Activated CD4-positive, alpha-beta memory T cell treated with anti-CD3 and anti-CD28 coated beads for 36 hours (primary cell): ENCODE measurements at regions not wholly inside any gene's neighbourhood (a gene's known extent, or its start where the extent isn't known, plus 50 kb on each side); places are given as distances from the start of the nearest gene placed in this dataset.

Experiments used
- CTCF ChIA-PET: fragments of 350-600 bp; sonication (Branson Sonifier 250); formaldehyde crosslinking; loops from one replicate; lab custom pipeline; 2021; ENCODE audit warnings: antibody characterized with exemption, inconsistent platforms; lab: Charles Lee
- POLR2A ChIA-PET: fragments of 350-600 bp; sonication (Branson Sonifier 250); formaldehyde crosslinking; loops from one replicate; lab custom pipeline; 2021; ENCODE audit warnings: antibody characterized with exemption; lab: Charles Lee
- DNase-seq: peaks from one replicate; pipeline ENCODE4 v3.0.0-alpha.2; 2020
- H3K27ac Mint-ChIP-seq: one replicate; pipeline ENCODE4 v1.8.0; 2021; ENCODE audit warnings: mixed read lengths
- H3K27me3 Mint-ChIP-seq: one replicate; pipeline ENCODE4 v1.8.0; 2021; ENCODE audit warnings: mixed read lengths
- H3K36me3 Mint-ChIP-seq: one replicate; pipeline ENCODE4 v1.8.0; 2021; ENCODE audit warnings: mixed read lengths
- H3K4me1 Mint-ChIP-seq: one replicate; pipeline ENCODE4 v1.8.0; 2021; ENCODE audit warnings: low read depth, mixed read lengths
- H3K4me3 Mint-ChIP-seq: one replicate; pipeline ENCODE4 v1.8.0; 2021; ENCODE audit warnings: mild to moderate bottlenecking, mixed read lengths
- H3K9me3 Mint-ChIP-seq: one replicate; pipeline ENCODE4 v1.8.0; 2021; ENCODE audit warnings: mixed read lengths
- intact Hi-C: fragments of 100-400 bp; cut with micrococcal nuclease; formaldehyde crosslinking; loops from one replicate; pipeline ENCODE4 v1.15.1; 2023

DNA sequence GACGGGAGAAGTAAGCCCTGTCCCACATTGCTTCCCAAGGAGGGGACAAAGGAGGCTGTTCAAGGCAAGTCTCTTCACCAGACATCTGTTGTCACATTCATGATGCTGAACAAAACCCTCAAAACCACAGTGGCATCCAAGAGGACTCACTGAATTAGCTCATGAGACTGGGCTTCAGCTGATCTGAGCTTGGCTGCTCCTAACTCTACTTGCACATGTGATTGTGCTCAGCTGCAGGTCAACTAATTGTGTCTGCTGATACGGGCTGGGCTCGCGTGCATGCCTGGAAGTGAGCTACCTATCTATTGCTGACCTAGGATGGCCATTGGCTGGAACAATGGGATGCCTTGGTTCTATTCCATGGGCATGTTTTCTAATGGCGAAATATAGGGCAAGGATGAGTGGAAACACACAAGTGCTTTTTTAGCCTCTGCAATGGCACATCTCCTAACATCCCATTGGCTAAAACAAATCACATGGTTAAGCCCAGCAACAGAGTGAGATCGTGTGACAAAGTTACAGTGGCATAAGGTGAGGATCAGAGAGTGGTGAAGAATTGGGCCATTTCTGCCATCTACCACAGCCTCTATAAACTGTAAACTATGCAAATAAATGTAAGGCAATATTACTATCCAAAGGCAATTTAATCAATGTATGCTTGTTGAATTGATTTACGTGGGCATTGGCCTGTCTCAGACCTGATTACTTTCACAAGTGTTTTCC lies 52.9 kb upstream of the CAPN13 start:
- CTCF ChIA-PET, result interaction anchor here (0.5 to 8.0 kb wide), 6 partner anchors 147 to 830 kb away, joined by 3 to 83 read pairs (median 6); no protein-coding TSS in a partner anchor
- H3K27ac Mint-ChIP-seq, result no peak overlapping the region
- POLR2A ChIA-PET, result no interaction called here
- no peak for DNase-seq
- no peaks in the 10 kb centered on the region for H3K4me1 Mint-ChIP-seq
- H3K9me3 Mint-ChIP-seq, result no peaks in the 10 kb centered on the region
- no peak overlapping the region for H3K4me3 Mint-ChIP-seq
- H3K36me3 Mint-ChIP-seq, result no peaks in the 10 kb centered on the region
- no peaks in the 10 kb centered on the region for H3K27me3 Mint-ChIP-seq
- intact Hi-C loops, result loop anchor here (10.0 kb wide), 1 partner anchor 655 kb away; no protein-coding TSS in a partner anchor
